Ecto neural progenitor cell (in vitro differentiated cells): ENCODE measurements at regions not wholly inside any gene's neighbourhood (a gene's known extent, or its start where the extent isn't known, plus 50 kb on each side); places are given as distances from the start of the nearest gene placed in this dataset.

ENCODE experiments used
- DNase-seq: peaks from one replicate; pipeline ENCODE4 v3.0.0-alpha.2; 2018; ENCODE audit warnings: low spot score

GRCh38 chr12:126519833-126520232 lies 1454.6 kb downstream of the AACS start:
- no peak for DNase-seq

GRCh38 chr12:126523891-126524290 lies 1458.7 kb downstream of the AACS start:
- DNase-seq, result no peak

- DNase-seq, result no peak
Measured at GRCh38 chr12:126534495-126534894, 1469.3 kb downstream of the AACS start.

GRCh38 chr12:126534942-126535341 lies 1469.7 kb downstream of the AACS start:
- no peak for DNase-seq

GRCh38 chr12:126535971-126536370 lies 1470.7 kb downstream of the AACS start:
- no peak for DNase-seq

GRCh38 chr12:126537961-126538530 lies 1472.8 kb downstream of the AACS start:
- DNase-seq, result no peak

GRCh38 chr12:126538888-126539287 lies 1473.7 kb downstream of the AACS start:
- DNase-seq, result no peak

- DNase-seq, result no peak
Measured at GRCh38 chr12:126545411-126545810, 1480.2 kb downstream of the AACS start.

GRCh38 chr12:126547905-126548304 lies 1482.7 kb downstream of the AACS start:
- no peak for DNase-seq

GRCh38 chr12:126551869-126552268 lies 1486.6 kb downstream of the AACS start:
- no peak for DNase-seq

- no peak for DNase-seq
Measured at GRCh38 chr12:126554625-126555024, 1489.4 kb downstream of the AACS start.

- no peak for DNase-seq
Measured at GRCh38 chr12:126557659-126558058, 1492.4 kb downstream of the AACS start.

GRCh38 chr12:126558219-126558618 lies 1493.0 kb downstream of the AACS start:
- DNase-seq, result no peak

GRCh38 chr12:126558810-126559209 lies 1493.6 kb downstream of the AACS start:
- DNase-seq, result no peak

GRCh38 chr12:126567016-126567415 lies 1501.8 kb downstream of the AACS start:
- DNase-seq, result no peak

GRCh38 chr12:126569706-126570105 lies 1504.5 kb downstream of the AACS start:
- DNase-seq, result no peak

- DNase-seq, result no peak
Measured at GRCh38 chr12:126570566-126570965, 1505.3 kb downstream of the AACS start.

- DNase-seq, result no peak
Measured at GRCh38 chr12:126572170-126572569, 1506.9 kb downstream of the AACS start.

- no peak for DNase-seq
Measured at GRCh38 chr12:126581655-126582054, 1516.4 kb downstream of the AACS start.

GRCh38 chr12:126582231-126582630 lies 1517.0 kb downstream of the AACS start:
- DNase-seq, result no peak

GRCh38 chr12:126588586-126589249 lies 1523.5 kb downstream of the AACS start:
- no peak for DNase-seq

- DNase-seq, result no peak
Measured at GRCh38 chr12:126591533-126591932, 1526.3 kb downstream of the AACS start.

GRCh38 chr12:126601184-126602170 lies 1536.2 kb downstream of the AACS start:
- no peak for DNase-seq
